Lung (tissue), 11 donors: ENCODE measurements at regions not wholly inside any gene's neighbourhood (a gene's known extent, or its start where the extent isn't known, plus 50 kb on each side); places are given as distances from the start of the nearest gene placed in this dataset.

ENCODE experiments used
- ATAC-seq: fragments of 200-7000 bp; cut with Tn5 transposase; one replicate; pipeline ENCODE4 v1.9.1; 2020; ENCODE audit warnings: moderate number of reproducible peaks; ENCODE audit not compliant: insufficient read depth, low FRiP score
- DNase-seq, 3 donors: peaks; one replicate each; pipeline ENCODE4 v3.0.0-alpha.2; 2013 to 2017
- H3K27ac ChIP-seq, 2 donors: one replicate each; pipeline ENCODE4 v1.5.1; 2013; ENCODE audit warnings: mild to moderate bottlenecking in 2 of 2, moderate library complexity in 2 of 2, control low read depth in 1 of 2, inconsistent platforms in 1 of 2, low read depth in 1 of 2, low read length in 1 of 2
- H3K27me3 ChIP-seq, 3 donors: one replicate each; pipeline ENCODE4 v1.5.1; 2013; ENCODE audit warnings: low read length in 2 of 3; ENCODE audit not compliant: control insufficient read depth in 3 of 3, insufficient read depth in 3 of 3
- H3K36me3 ChIP-seq, 4 donors: one replicate each; pipeline ENCODE4 v1.5.1; 2013; ENCODE audit warnings: low read length in 4 of 4, mild to moderate bottlenecking in 1 of 4, moderate library complexity in 1 of 4; ENCODE audit not compliant: control insufficient read depth in 4 of 4, insufficient read depth in 4 of 4
- H3K4me1 ChIP-seq, 5 donors: one replicate each; pipeline ENCODE4 v1.5.1; 2013; ENCODE audit warnings: low read length in 5 of 5, mild to moderate bottlenecking in 2 of 5, moderate library complexity in 1 of 5; ENCODE audit not compliant: control insufficient read depth in 5 of 5, insufficient read depth in 5 of 5
- H3K4me3 ChIP-seq: one replicate; pipeline ENCODE4 v1.5.1; 2013; ENCODE audit warnings: mild to moderate bottlenecking, control low read depth, moderate library complexity
- H3K9ac ChIP-seq, 2 donors: one replicate each; pipeline ENCODE4 v1.5.1; 2013; ENCODE audit warnings: low read length in 2 of 2, control low read depth in 1 of 2; ENCODE audit not compliant: insufficient read depth in 1 of 2
- H3K9me3 ChIP-seq, 4 donors: one replicate each; pipeline ENCODE4 v1.5.1; 2013; ENCODE audit warnings: low read length in 3 of 4, mild to moderate bottlenecking in 1 of 4, moderate library complexity in 1 of 4; ENCODE audit not compliant: control insufficient read depth in 4 of 4, insufficient read depth in 3 of 4
- CTCF ChIP-seq: IDR thresholded peaks from 2 replicates; pipeline ENCODE4 v1.5.1; 2012; ENCODE audit warnings: mild to moderate bottlenecking; ENCODE audit errors: control extremely low read depth, extremely low read depth
- WGBS, 2 donors: extraction: QIAGEN DNeasy Blood & Tissue Kit; methylation state at CpG; one replicate each; pipeline ENCODE4 v1.1.7; 2013; 5-methylcytosine and 5-hydroxymethylcytosine counted together
- donor health status: control.
- donor health status: control.
- donor health status: Bipolar disorder and iron deficiency.
- donor health status: healthy.
- donor health status: DM: yes; HTN: yes; CAD: no.

DNA sequence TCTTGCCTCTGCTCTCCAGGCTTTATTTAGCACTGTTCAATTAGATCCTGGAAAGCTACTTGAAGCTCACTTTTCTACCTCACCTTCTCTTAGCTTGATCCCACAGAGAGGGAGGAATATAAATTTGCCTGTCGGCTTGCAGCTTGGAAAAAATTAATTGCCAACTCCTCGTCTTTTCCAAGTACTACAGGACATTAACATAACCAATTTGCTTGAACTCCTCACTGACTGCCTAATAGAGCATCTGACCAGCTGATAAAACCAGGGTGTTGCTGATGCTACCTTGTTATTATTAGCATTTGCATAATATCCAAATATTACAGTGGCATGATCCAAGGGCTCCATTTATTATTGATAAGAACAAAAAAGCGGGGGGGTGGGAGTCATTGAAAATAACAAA is 561.8 kb downstream of the MCTP2 start:
- DNase-seq: no peak
- Histone ChIP-seq H3K36me3 (no peaks in the 10 kb centered on the region), H3K27me3 (no peaks in the 10 kb centered on the region), H3K4me3 (no peak overlapping the region), H3K27ac (no peak overlapping the region), H3K4me1 (no peaks in the 10 kb centered on the region), H3K9me3 (peaks cover 0 to 3% (median 1%) of the 10 kb centered on the region in 4 donors), H3K9ac (no peak overlapping the region)
- ATAC-seq: no peak
- 78 to 83% methylated on average over 3 of the region's 3 CpGs for WGBS, 2 donors
- TF ChIP-seq CTCF: no peak

- Histone ChIP-seq H3K4me1 (no peaks in the 10 kb centered on the region), H3K36me3 (no peaks in the 10 kb centered on the region), H3K9ac (no peak overlapping the region), H3K27me3 (no peaks in the 10 kb centered on the region), H3K27ac (no peak overlapping the region), H3K9me3 (peaks cover 0 to 5% (median 1%) of the 10 kb centered on the region in 4 donors), H3K4me3 (no peak overlapping the region)
- DNase-seq (peak in 2 of 3 donors; percentile 22 to 60), ATAC-seq (no peak)
- no peak for TF ChIP-seq CTCF
- WGBS, 2 donors: 65 to 76% methylated on average over 7 of the region's 7 CpGs
These were observed 562.3 kb downstream of the MCTP2 start for GRCh38 chr15:94793641-94794040.

- H3K36me3 ChIP-seq: no peaks in the 10 kb centered on the region
- peaks cover 0 to 5% (median 0%) of the 10 kb centered on the region in 4 donors for H3K9me3 ChIP-seq
- H3K4me1 ChIP-seq: peaks cover 0 to under 1% (median 0%) of the 10 kb centered on the region in 5 donors
- no peak overlapping the region for H3K4me3 ChIP-seq
- TF ChIP-seq CTCF: no peak
- no peak overlapping the region for H3K9ac ChIP-seq
- no peak overlapping the region for H3K27ac ChIP-seq
- DNase-seq: no peak
- WGBS, 2 donors: 66 to 67% methylated on average over 2 of the region's 2 CpGs
- H3K27me3 ChIP-seq: no peaks in the 10 kb centered on the region
- ATAC-seq: no peak
These were observed 573.3 kb downstream of the MCTP2 start for GRCh38 chr15:94804613-94805012.

DNA sequence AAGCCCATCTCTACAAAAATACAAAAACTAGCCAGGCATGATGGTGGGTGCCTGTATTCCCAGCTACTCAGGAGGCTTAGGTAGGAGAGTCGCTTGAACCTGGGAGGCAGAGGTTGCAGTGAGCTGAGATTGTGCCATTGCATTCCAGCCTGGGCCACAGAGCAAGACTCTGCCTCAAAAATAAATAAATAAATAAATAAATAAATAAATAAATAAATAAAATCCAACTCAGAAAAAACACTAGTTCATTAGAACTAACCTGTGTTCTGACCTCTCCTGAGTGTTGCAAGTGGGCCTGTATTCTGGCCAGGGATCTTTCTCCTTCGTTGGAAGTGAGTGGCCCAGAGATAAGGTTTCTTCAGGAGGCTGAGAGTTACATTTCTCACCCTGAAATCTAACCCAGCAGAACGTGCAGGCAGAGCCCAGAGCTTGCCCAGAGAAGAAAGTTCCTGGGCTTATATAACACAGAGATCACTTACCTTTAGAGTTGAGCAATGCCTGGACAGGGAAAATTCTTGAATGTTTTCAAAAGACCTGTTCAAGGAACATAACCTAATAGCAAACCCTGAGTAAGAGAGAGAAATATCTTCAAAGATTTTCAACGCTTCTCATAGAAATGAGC is 583.9 kb downstream of the MCTP2 start:
- no peak for TF ChIP-seq CTCF
- Histone ChIP-seq H3K4me1 (no peaks in the 10 kb centered on the region), H3K9ac (no peak overlapping the region), H3K4me3 (no peak overlapping the region), H3K36me3 (no peaks in the 10 kb centered on the region), H3K27ac (no peak overlapping the region), H3K27me3 (no peaks in the 10 kb centered on the region), H3K9me3 (no peaks in the 10 kb centered on the region)
- WGBS, 2 donors: 75 to 78% methylated on average over 4 of the region's 4 CpGs
- ATAC-seq (no peak), DNase-seq (no peak)
